GM13976 (cell line): ENCODE measurements at regions not wholly inside any gene's neighbourhood (a gene's known extent, or its start where the extent isn't known, plus 50 kb on each side); places are given as distances from the start of the nearest gene placed in this dataset.
A peak's percentile ranks its signal among the peaks of the same experiment; 100 is the strongest.
"Not testable (repeated sequence)": the region's sequence is repeated elsewhere in the genome, so short reads cannot be mapped to it uniquely, and the experiment has no call there.

Experiments
- DNase-seq: peaks from one replicate; pipeline ENCODE4 v3.0.0; 2012; ENCODE audit warnings: low spot score
- CTCF ChIP-seq: IDR thresholded peaks from 2 replicates; pipeline ENCODE4 v1.5.1; 2012; ENCODE audit warnings: borderline replicate concordance, mild to moderate bottlenecking; ENCODE audit not compliant: insufficient read depth; ENCODE audit errors: extremely low read depth, missing control alignments, control extremely low read depth
- in situ Hi-C: fragments of 300-500 bp; cut with MboI; formaldehyde crosslinking; loops from one replicate; pipeline ENCODE4 v1.12.0; 2022; ENCODE audit warnings: low sequenced_read_pairs, mixed read lengths, inconsistent platforms; ENCODE audit not compliant: unreplicated experiment

- TF ChIP-seq CTCF: no peak
- DNase-seq: no peak
- in situ Hi-C loops: no loop called here
Measured at GRCh38 chr1:58060559-58061170, 485.9 kb downstream of the OMA1 start.

GRCh38 chr1:58059789-58060188 lies 486.7 kb downstream of the OMA1 start:
- in situ Hi-C loops: no loop called here
- DNase-seq: no peak
- no peak for TF ChIP-seq CTCF

GRCh38 chr1:58058323-58058722 lies 488.2 kb downstream of the OMA1 start:
- TF ChIP-seq CTCF: no peak
- no peak for DNase-seq
- in situ Hi-C loops: no loop called here

- no peak for TF ChIP-seq CTCF
- in situ Hi-C loops: no loop called here
- no peak for DNase-seq
Measured at GRCh38 chr1:58057826-58058225, 488.7 kb downstream of the OMA1 start.

- in situ Hi-C loops, DNase-seq: not testable (repeated sequence)
Measured at GRCh38 chr1:58051187-58051586, 495.3 kb downstream of the OMA1 start.

- in situ Hi-C loops: loop anchor here (25.0 kb wide), 1 partner anchor 1210 kb away; no protein-coding TSS in a partner anchor
- TF ChIP-seq CTCF: peak; percentile 69
- peak; percentile 62 for DNase-seq
Measured at GRCh38 chr1:58047265-58047858, 499.2 kb downstream of the OMA1 start.

- TF ChIP-seq CTCF: no peak
- DNase-seq: no peak
- in situ Hi-C loops: loop anchor here (25.0 kb wide), 1 partner anchor 1208 kb away; no protein-coding TSS in a partner anchor
Measured at GRCh38 chr1:58045094-58045705, 501.3 kb downstream of the OMA1 start.
